Thoracic aorta (tissue), 2 donors: ENCODE measurements at regions not wholly inside any gene's neighbourhood (a gene's known extent, or its start where the extent isn't known, plus 50 kb on each side); places are given as distances from the start of the nearest gene placed in this dataset.

Source experiments
- ATAC-seq: fragments of 150-250 bp; one replicate; pipeline ENCODE4 v1.8.0; 2017; ENCODE audit warnings: low read depth; ENCODE audit not compliant: insufficient number of reproducible peaks, low FRiP score
- DNase-seq: peaks from one replicate; pipeline ENCODE4 v3.0.0-alpha.2; 2020; ENCODE audit warnings: low spot score
- H3K27ac ChIP-seq, 2 donors: fragments of 200-600 bp; sonication (generic); 1 replicate in 1 of 2; 2 replicates in 1 of 2; pipeline ENCODE4 v1.5.1; 2016; ENCODE audit warnings: mild to moderate bottlenecking in 2 of 2, moderate library complexity in 2 of 2
- H3K27me3 ChIP-seq: fragments of 200-600 bp; sonication (generic); replicated peaks from 2 replicates; pipeline ENCODE4 v1.6.0; 2016; ENCODE audit warnings: mild to moderate bottlenecking; ENCODE audit not compliant: insufficient read depth
- H3K36me3 ChIP-seq: fragments of 200-600 bp; sonication (generic); one replicate; pipeline ENCODE4 v1.5.1; 2016
- H3K4me1 ChIP-seq, 2 donors: fragments of 200-600 bp; sonication (generic); 1 replicate in 1 of 2; 2 replicates in 1 of 2; pipeline versions ENCODE4 v1.5.1 to v1.6.0; 2016; ENCODE audit warnings: low read depth in 2 of 2, mild to moderate bottlenecking in 1 of 2; ENCODE audit not compliant: control insufficient read depth in 1 of 2
- H3K4me3 ChIP-seq: fragments of 200-600 bp; sonication (generic); 2 replicates; pipeline ENCODE4 v1.5.1; 2016; ENCODE audit warnings: mild to moderate bottlenecking
- H3K9me3 ChIP-seq: fragments of 200-600 bp; sonication (generic); 2 replicates; pipeline ENCODE4 v1.5.1; 2016
- CTCF ChIP-seq: fragments of 200-600 bp; sonication (generic); IDR thresholded peaks from one replicate; pipeline ENCODE4 v1.5.1; 2019; ENCODE audit warnings: antibody characterized with exemption

GRCh38 chr5:109584986-109585599 is 104.6 kb upstream of the MAN2A1 start:
- Histone ChIP-seq H3K4me1 (peaks cover 3 to 14% of the 10 kb centered on the region in 2 donors), H3K4me3 (no peak overlapping the region), H3K27ac (no peak overlapping the region), H3K36me3 (no peaks in the 10 kb centered on the region), H3K27me3 (no peaks in the 10 kb centered on the region), H3K9me3 (no peaks in the 10 kb centered on the region)
- no peak for TF ChIP-seq CTCF
- ATAC-seq (peak; percentile 50), DNase-seq (no peak)

DNA sequence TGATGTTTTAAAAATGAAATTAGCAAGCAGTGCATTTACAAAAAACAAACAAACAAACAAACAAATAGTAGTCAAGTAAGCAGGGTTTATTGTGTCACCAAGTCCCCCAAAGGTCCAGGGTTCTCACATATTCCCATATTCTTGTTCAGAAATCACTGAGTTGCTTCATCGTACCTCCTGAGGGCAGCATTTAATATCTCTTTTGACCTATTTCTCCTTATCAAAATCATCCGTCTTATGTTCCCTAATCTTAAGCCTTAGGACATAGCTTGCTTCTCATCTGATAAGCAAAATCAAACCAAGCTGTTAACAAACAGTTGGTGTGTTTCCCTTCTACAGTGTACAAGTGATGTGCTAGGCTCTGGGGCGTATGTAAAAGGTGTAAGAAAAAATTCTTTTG is 109.5 kb upstream of the MAN2A1 start:
- Histone ChIP-seq H3K4me3 (no peak overlapping the region), H3K27ac (no peak overlapping the region), H3K36me3 (no peaks in the 10 kb centered on the region), H3K4me1 (peaks cover 3 to 9% of the 10 kb centered on the region in 2 donors), H3K27me3 (no peaks in the 10 kb centered on the region), H3K9me3 (no peaks in the 10 kb centered on the region)
- no peak for ATAC-seq
- TF ChIP-seq CTCF = no peak
- DNase-seq = no peak

DNA sequence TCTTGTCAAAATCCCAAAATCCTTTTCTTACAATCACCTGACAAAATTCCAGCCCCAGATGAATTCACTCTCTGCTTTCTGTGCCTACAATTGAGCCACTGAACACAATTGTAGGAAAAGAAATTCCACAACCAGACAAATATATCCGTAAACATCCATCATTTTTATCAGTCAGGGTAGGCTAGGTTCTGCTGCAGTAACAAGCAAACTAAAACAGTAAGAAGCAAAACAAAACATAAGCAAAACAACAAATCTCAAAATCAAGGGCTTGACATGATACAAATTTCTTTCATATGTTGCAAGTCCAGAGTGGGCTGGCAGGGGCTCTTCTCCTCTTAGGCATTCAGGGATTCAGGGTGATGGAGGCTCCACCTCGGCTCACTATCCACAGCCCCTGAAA is 114.2 kb upstream of the MAN2A1 start:
- no peaks in the 10 kb centered on the region for H3K36me3 ChIP-seq
- no peaks in the 10 kb centered on the region for H3K4me1 ChIP-seq
- no peak overlapping the region for H3K4me3 ChIP-seq
- TF ChIP-seq CTCF = no peak
- H3K27ac ChIP-seq = no peak overlapping the region
- ATAC-seq = no peak
- H3K9me3 ChIP-seq = no peaks in the 10 kb centered on the region
- no peak for DNase-seq
- no peaks in the 10 kb centered on the region for H3K27me3 ChIP-seq

- no peak for TF ChIP-seq CTCF
- H3K27ac ChIP-seq = no peak overlapping the region
- no peaks in the 10 kb centered on the region for H3K9me3 ChIP-seq
- DNase-seq (no peak), ATAC-seq (no peak)
- no peaks in the 10 kb centered on the region for H3K27me3 ChIP-seq
- no peak overlapping the region for H3K4me3 ChIP-seq
- no peaks in the 10 kb centered on the region for H3K4me1 ChIP-seq
- no peaks in the 10 kb centered on the region for H3K36me3 ChIP-seq
These were observed 114.7 kb upstream of the MAN2A1 start for GRCh38 chr5:109574985-109575384.

DNA sequence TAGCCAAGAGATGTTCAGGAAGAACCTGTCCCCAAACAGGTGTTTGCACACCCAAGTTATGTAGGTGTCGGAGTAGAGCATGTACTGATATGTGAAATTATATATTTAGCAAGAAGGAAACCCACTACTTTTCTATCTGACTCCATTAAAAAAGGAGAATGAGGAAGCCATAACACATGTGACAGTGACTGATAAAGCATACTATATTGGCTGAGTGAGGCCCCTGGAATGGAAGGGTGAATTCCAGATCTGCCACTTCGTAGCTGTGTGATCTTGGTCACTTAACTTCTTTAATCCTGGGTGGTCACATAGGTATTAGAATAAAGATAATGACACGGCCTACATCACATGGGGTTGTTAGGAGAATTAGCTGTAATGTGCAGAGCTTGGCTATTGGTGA is 116.0 kb upstream of the MAN2A1 start:
- TF ChIP-seq CTCF = no peak
- no peak for DNase-seq
- ATAC-seq = no peak
- no peak overlapping the region for H3K27ac ChIP-seq
- no peaks in the 10 kb centered on the region for H3K27me3 ChIP-seq
- no peak overlapping the region for H3K4me3 ChIP-seq
- H3K36me3 ChIP-seq = no peaks in the 10 kb centered on the region
- no peaks in the 10 kb centered on the region for H3K4me1 ChIP-seq
- no peaks in the 10 kb centered on the region for H3K9me3 ChIP-seq
